Skeletal muscle tissue (tissue), 3 donors: ENCODE measurements at regions not wholly inside any gene's neighbourhood (a gene's known extent, or its start where the extent isn't known, plus 50 kb on each side); places are given as distances from the start of the nearest gene placed in this dataset.

ENCODE experiments used
- H3K27ac ChIP-seq: one replicate; pipeline ENCODE4 v1.7.0; 2013; ENCODE audit warnings: mild to moderate bottlenecking, low read depth, low read length, inconsistent platforms
- H3K27me3 ChIP-seq, 3 donors: one replicate each; pipeline ENCODE4 v1.7.0; 2013; ENCODE audit warnings: low read length in 3 of 3; ENCODE audit not compliant: control insufficient read depth in 3 of 3, insufficient read depth in 3 of 3
- H3K36me3 ChIP-seq, 3 donors: one replicate each; pipeline ENCODE4 v1.7.0; 2013; ENCODE audit warnings: low read length in 3 of 3; ENCODE audit not compliant: control insufficient read depth in 3 of 3, insufficient read depth in 3 of 3
- H3K4me1 ChIP-seq, 3 donors: one replicate each; pipeline ENCODE4 v1.7.0; 2013; ENCODE audit warnings: low read length in 3 of 3, mild to moderate bottlenecking in 3 of 3; ENCODE audit not compliant: control insufficient read depth in 3 of 3, insufficient read depth in 3 of 3
- H3K4me3 ChIP-seq, 3 donors: one replicate each; pipeline ENCODE4 v1.7.0; 2013; ENCODE audit warnings: low read length in 3 of 3
- H3K9ac ChIP-seq, 3 donors: one replicate each; pipeline ENCODE4 v1.7.0; 2013; ENCODE audit warnings: low read length in 3 of 3, mild to moderate bottlenecking in 3 of 3, moderate library complexity in 2 of 3, low read depth in 1 of 3
- H3K9me3 ChIP-seq, 3 donors: one replicate each; pipeline ENCODE4 v1.7.0; 2013; ENCODE audit warnings: low read length in 3 of 3; ENCODE audit not compliant: control insufficient read depth in 3 of 3
- donor health status: Osteomylitis.

GRCh38 chr22:49261616-49262015 is 566.1 kb downstream of the BRD1 start:
- Histone ChIP-seq H3K9ac (no peak overlapping the region), H3K4me1 (no peaks in the 10 kb centered on the region), H3K36me3 (no peaks in the 10 kb centered on the region), H3K27ac (no peak overlapping the region), H3K9me3 (no peaks in the 10 kb centered on the region), H3K27me3 (peaks cover 1 to 15% (median 4%) of the 10 kb centered on the region in 3 donors), H3K4me3 (no peak overlapping the region)

- no peaks in the 10 kb centered on the region for H3K36me3 ChIP-seq
- no peaks in the 10 kb centered on the region for H3K9me3 ChIP-seq
- peaks cover 0 to 11% (median 0%) of the 10 kb centered on the region in 3 donors for H3K27me3 ChIP-seq
- no peaks in the 10 kb centered on the region for H3K4me1 ChIP-seq
- no peak overlapping the region for H3K4me3 ChIP-seq
- H3K9ac ChIP-seq, result no peak overlapping the region
- H3K27ac ChIP-seq, result no peak overlapping the region
Measured at GRCh38 chr22:49260681-49261580, 566.7 kb downstream of the BRD1 start.

GRCh38 chr22:49259839-49260615 is 567.6 kb downstream of the BRD1 start:
- no peak overlapping the region for H3K4me3 ChIP-seq
- H3K27ac ChIP-seq, result no peak overlapping the region
- H3K4me1 ChIP-seq, result no peaks in the 10 kb centered on the region
- H3K9me3 ChIP-seq, result no peaks in the 10 kb centered on the region
- H3K27me3 ChIP-seq, result peaks cover 0 to 11% (median 0%) of the 10 kb centered on the region in 3 donors
- H3K36me3 ChIP-seq, result no peaks in the 10 kb centered on the region
- H3K9ac ChIP-seq, result no peak overlapping the region

- H3K9me3 ChIP-seq, result no peaks in the 10 kb centered on the region
- H3K36me3 ChIP-seq, result no peaks in the 10 kb centered on the region
- no peak overlapping the region for H3K9ac ChIP-seq
- peaks cover 0 to 18% (median 0%) of the 10 kb centered on the region in 3 donors for H3K27me3 ChIP-seq
- no peak overlapping the region for H3K4me3 ChIP-seq
- H3K27ac ChIP-seq, result no peak overlapping the region
- H3K4me1 ChIP-seq, result no peaks in the 10 kb centered on the region
Measured at GRCh38 chr22:49258107-49259010, 569.3 kb downstream of the BRD1 start.

- no peak overlapping the region for H3K4me3 ChIP-seq
- no peaks in the 10 kb centered on the region for H3K9me3 ChIP-seq
- H3K27me3 ChIP-seq, result peaks cover 0 to 18% (median 0%) of the 10 kb centered on the region in 3 donors
- H3K4me1 ChIP-seq, result no peaks in the 10 kb centered on the region
- no peaks in the 10 kb centered on the region for H3K36me3 ChIP-seq
- H3K27ac ChIP-seq, result no peak overlapping the region
- H3K9ac ChIP-seq, result no peak overlapping the region
Measured at GRCh38 chr22:49257551-49257961, 570.1 kb downstream of the BRD1 start.

- Histone ChIP-seq H3K27me3 (peaks cover 0 to 18% (median 4%) of the 10 kb centered on the region in 3 donors), H3K36me3 (no peaks in the 10 kb centered on the region), H3K4me1 (no peaks in the 10 kb centered on the region), H3K9me3 (no peaks in the 10 kb centered on the region), H3K9ac (no peak overlapping the region), H3K27ac (no peak overlapping the region), H3K4me3 (no peak overlapping the region)
Measured at GRCh38 chr22:49255741-49256318, 571.8 kb downstream of the BRD1 start.

GRCh38 chr22:49255154-49255553 is 572.5 kb downstream of the BRD1 start:
- no peaks in the 10 kb centered on the region for H3K36me3 ChIP-seq
- H3K4me3 ChIP-seq, result no peak overlapping the region
- no peak overlapping the region for H3K27ac ChIP-seq
- no peaks in the 10 kb centered on the region for H3K9me3 ChIP-seq
- peaks cover 0 to 18% (median 4%) of the 10 kb centered on the region in 3 donors for H3K27me3 ChIP-seq
- no peak overlapping the region for H3K9ac ChIP-seq
- H3K4me1 ChIP-seq, result no peaks in the 10 kb centered on the region

- Histone ChIP-seq H3K4me1 (no peaks in the 10 kb centered on the region), H3K9me3 (no peaks in the 10 kb centered on the region), H3K27me3 (peaks cover 0 to 18% (median 4%) of the 10 kb centered on the region in 3 donors), H3K36me3 (no peaks in the 10 kb centered on the region), H3K27ac (no peak overlapping the region), H3K4me3 (no peak overlapping the region), H3K9ac (no peak overlapping the region)
Measured at GRCh38 chr22:49253656-49254055, 574.0 kb downstream of the BRD1 start.

GRCh38 chr22:49251371-49251770 is 576.3 kb downstream of the BRD1 start:
- Histone ChIP-seq H3K36me3 (no peaks in the 10 kb centered on the region), H3K27ac (no peak overlapping the region), H3K27me3 (peaks cover 0 to 11% (median 4%) of the 10 kb centered on the region in 3 donors)

More at GRCh38 chr22:49251371-49251770, 576.3 kb downstream of the BRD1 start:
- Histone ChIP-seq H3K4me3 (no peak overlapping the region), H3K9me3 (no peaks in the 10 kb centered on the region), H3K9ac (no peak overlapping the region), H3K4me1 (no peaks in the 10 kb centered on the region)
